GM18861 (cell line): ENCODE measurements at regions not wholly inside any gene's neighbourhood (a gene's known extent, or its start where the extent isn't known, plus 50 kb on each side); places are given as distances from the start of the nearest gene placed in this dataset.
"Not testable (repeated sequence)": the region's sequence is repeated elsewhere in the genome, so short reads cannot be mapped to it uniquely, and the experiment has no call there.

ENCODE experiments used
- ATAC-seq: cut with Tn5 transposase; IDR thresholded peaks from one replicate; pipeline ENCODE4 v1.9.1; 2021; ENCODE audit not compliant: unreplicated experiment

GRCh38 chr10:123309731-123310130 lies 155.5 kb downstream of the BUB3 start:
- ATAC-seq = no peak

- ATAC-seq = no peak
Measured at GRCh38 chr10:123316776-123317175, 162.6 kb downstream of the BUB3 start.

- ATAC-seq = no peak
Measured at GRCh38 chr10:123318516-123318915, 164.3 kb downstream of the BUB3 start.

DNA sequence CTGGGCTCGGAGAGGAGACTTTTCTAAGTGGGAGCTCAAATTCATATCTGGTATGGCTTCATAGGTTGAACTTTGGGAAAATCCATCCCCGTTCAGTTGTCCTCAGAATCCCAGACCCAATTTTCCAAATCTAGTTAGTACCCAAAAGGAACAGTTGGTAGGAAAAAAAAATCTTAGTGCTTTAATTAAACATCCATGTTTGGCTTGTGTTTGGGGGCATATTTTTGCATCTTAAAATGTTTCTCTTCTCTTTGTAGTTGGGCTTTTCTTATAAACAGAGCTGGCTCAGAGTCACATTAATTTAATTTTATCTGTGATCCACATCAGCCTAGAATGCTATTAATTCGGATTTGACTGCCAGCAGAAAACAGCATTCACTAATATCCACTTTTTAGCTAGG lies 165.9 kb downstream of the BUB3 start:
- no peak for ATAC-seq

- no peak for ATAC-seq
Measured at GRCh38 chr10:123323884-123324283, 169.7 kb downstream of the BUB3 start.

DNA sequence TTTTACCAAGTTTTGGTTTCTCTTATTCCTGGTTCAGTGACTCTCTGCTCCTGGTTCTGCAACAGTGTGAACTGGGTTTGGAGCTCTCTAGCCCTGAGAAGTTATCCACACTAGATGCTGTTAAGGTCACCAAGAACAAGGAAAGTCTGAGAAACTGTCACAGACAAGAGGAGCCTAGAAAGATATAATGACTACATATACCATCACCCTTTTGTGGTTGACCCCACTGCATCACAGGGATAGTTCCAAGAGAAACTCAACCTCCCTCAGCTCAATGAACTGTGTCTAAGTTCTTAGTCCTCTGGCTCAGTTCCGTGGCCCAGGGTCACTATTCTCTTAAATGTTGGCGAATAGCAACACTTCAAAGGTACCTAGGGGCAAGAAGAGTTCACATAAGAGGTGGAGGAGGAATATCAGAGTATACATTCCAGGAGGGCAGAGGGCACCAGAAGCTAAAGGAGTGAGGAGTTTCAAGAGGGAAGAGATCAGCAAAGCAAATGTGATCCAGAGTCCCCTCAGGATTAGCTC lies 171.5 kb downstream of the BUB3 start:
- ATAC-seq = no peak

- ATAC-seq = no peak
Measured at GRCh38 chr10:123326674-123327073, 172.5 kb downstream of the BUB3 start.

GRCh38 chr10:123327450-123327849 lies 173.2 kb downstream of the BUB3 start:
- peak; percentile 66 for ATAC-seq

GRCh38 chr10:123327896-123328295 lies 173.7 kb downstream of the BUB3 start:
- ATAC-seq = no peak

GRCh38 chr10:123331438-123331837 lies 177.2 kb downstream of the BUB3 start:
- ATAC-seq = no peak

DNA sequence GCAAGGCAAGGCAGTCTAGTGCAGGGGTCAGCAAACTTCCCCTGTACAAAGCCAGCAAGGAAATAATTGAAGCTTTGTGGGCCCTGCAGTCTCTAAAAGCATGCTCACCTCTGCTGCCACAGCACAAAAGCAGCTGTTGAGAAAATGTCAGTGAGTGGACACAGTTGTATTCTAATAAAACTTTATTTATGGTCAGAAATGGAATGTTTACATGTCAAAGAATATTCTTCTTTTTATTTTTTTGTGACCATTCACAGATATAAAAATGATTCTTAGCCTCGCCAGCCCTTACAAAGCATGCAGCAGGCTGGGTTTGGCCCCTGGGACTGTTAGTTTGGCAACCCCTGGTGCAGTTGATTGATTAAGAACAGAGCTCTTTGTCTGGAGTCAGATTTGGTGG lies 192.4 kb downstream of the BUB3 start:
- no peak for ATAC-seq

DNA sequence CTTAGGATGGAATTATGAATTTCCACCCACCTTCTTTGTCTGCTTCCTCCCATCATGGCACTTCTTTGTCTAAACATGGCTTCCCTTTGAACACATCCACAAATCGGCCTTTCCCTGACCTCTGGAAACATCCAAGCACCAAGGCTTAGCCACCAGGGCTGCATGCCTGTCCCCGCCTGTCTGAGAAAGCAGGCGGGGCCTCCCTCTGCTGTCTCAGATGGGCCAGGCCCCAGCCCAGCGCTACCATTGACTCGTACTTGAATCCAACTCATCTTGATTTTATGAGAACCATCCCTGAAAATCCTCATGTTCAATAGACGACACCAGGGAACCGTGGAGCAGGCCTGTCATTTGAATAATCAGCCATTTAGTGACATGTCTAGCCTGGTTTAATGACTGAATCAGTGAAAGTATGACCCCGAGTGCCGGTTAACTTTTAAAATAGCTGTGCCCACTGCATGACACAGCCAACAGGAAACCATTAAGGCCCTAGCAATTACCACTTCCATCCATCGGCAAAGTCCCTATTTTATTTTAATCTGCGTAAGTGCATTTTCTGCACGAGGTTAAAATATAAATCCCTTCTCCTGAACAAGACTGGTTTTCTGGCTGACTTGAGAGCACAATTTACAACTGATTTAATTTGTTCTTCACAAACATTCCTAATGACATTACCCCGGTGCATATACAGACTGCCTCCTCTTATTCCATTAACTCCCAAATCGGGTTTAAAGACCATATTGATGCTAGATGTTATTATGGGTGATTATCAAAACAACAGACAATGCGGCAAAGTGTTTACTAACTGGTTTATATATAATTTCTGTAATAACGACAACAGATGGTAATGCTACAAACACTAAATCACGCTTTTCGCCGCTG lies 194.7 kb downstream of the BUB3 start:
- ATAC-seq = no peak

DNA sequence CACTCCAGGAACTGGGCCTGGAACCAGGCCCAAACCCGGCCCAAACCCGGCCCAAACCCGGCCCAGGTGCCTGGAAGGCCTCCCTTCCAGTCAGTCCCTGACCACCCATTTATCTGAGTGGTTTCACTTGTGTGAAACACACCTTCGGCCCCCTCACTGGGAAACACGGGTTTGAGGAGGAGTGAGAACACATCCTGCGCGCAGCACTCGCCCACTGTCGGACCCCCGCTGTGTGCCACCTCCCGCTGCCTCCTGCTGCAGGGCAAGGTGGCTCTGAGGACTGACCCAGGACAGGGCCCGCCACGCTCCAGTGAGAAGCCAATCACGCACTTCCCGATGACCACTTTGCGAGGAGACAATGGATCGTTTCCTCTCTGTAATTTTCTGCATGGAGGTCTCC lies 197.5 kb downstream of the BUB3 start:
- ATAC-seq = no peak

- ATAC-seq = no peak
Measured at GRCh38 chr10:123354521-123354920, 200.3 kb downstream of the BUB3 start.

DNA sequence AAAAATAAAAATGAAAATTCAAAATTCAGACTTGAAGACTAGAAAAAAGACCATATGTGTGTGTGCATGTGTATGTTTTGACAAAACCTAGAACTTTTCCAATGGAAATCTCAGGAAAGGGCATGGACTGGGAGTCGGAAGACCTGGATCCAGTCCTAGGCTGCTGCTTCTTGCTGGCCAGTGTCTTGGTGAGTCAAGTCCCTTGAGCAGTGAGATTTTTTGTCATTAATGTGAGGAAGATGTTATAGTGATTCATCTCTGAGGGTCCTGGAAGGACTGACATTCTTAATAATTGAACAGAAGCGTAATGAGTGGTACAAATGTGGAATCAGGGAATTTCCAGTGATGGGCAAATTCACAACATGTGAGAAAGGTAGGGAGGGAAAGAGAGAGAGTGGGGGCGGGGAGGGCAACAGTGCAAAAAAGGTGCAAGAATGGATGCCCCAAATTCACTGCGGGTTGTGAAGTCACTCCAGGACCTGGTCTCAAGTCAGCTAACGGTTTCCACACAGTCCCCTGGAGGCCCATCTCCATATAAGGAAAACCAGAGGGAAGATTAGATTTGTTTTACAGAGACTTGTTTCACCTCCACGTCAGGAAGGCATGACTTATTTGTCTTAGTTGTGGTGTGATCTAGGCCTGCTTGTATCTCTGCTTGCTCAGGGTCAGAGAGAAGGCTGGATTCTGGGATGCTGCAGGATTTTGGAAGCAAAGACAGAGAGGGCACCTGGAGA lies 201.7 kb downstream of the BUB3 start:
- no peak for ATAC-seq

DNA sequence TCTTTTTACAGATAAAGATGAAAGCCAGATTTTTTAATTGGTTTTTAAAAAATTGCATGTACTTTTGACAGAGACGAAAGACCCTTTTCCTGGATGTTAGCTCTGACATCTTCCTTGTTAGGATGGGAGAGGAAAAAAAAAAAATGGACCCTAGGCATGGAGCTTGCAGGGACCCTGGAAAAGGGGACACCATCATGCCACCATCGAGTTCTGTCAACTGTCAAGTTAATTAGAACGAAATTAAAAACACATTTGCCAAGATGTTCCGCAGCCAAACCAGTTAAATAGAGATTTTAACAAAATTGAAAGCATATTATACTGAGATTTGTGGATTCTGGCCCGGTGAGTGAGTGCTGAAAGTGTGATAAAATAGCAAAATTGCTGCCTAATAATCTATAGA lies 202.6 kb downstream of the BUB3 start:
- no peak for ATAC-seq

DNA sequence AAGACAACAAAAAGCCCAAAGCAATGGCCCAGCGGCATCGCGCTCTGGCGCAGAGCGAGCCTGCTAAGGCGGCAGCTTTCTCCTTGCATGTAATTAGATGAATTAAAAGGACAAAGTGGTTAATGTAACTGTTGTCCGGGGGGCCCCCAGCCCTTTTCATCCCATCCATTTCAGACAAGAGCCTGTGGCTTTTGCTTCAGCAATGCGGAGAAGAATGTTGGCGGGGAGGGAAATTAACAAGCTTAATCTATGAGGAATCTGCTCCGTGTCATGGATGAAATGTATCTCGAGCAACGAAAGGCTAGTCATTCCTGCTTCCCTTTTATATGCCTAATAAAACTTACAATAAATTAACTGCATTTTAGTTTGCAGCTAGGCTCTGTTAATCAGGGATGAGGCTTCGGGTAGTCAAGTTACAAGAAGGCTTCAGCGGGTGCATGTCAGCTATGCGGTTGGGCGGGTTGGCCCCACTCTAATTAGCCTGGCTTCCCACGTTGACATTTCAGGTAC lies 203.3 kb downstream of the BUB3 start:
- no peak for ATAC-seq

DNA sequence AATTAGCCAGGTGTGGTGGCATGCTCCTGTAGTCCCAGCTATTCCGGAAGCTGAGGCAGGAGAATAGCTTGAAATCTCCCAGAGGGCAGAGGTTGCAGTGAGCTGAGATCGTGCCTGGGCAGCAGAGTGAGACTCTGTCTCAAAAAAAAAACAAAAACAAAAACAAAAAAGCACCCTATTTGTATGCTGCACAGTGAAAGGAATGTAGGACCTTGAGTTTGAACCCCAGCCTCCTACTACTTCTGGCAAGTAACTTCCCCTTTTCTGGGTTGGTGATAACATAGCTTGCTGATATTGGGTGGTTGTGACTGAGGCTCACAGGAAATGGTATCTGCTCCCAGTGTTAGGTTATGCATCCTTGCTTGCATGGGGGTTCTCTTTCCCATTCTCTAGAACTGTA lies 205.3 kb downstream of the BUB3 start:
- ATAC-seq = no peak

DNA sequence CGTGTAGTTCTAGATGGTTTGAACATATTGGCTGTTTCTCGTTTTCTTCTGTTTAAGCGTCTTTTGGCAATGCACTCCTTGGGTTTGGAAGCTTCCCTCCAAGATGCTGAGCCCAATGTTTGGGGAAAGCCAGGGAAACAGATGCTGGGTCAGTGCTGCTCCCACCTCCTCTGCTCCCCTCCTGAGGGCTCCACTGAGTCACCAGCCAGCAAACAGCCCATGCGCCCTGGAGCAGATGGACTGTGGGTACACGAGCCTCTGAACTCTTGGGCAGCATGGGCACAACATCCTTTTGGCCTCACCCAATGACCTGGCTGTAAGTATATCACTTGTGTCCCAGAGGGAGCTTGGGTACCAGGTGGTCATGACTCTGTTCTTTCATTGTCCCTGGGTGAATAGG lies 207.6 kb downstream of the BUB3 start:
- no peak for ATAC-seq

GRCh38 chr10:123367195-123367594 lies 213.0 kb downstream of the BUB3 start:
- no peak for ATAC-seq

GRCh38 chr10:123371626-123372025 lies 217.4 kb downstream of the BUB3 start:
- ATAC-seq = not testable (repeated sequence)

- no peak for ATAC-seq
Measured at GRCh38 chr10:123373591-123373990, 219.4 kb downstream of the BUB3 start.
